IPS-20b (cell line): ENCODE measurements at regions not wholly inside any gene's neighbourhood (a gene's known extent, or its start where the extent isn't known, plus 50 kb on each side); places are given as distances from the start of the nearest gene placed in this dataset.
"Not testable (repeated sequence)": the region's sequence is repeated elsewhere in the genome, so short reads cannot be mapped to it uniquely, and the experiment has no call there.

Source experiments
- H3K27ac ChIP-seq: one replicate; pipeline ENCODE4 v1.5.1; 2013; ENCODE audit warnings: low read length
- H3K27me3 ChIP-seq: 2 replicates; pipeline ENCODE4 v1.6.1; 2013; ENCODE audit warnings: mild to moderate bottlenecking, low read length, inconsistent platforms; ENCODE audit not compliant: insufficient read depth
- H3K36me3 ChIP-seq: 2 replicates; pipeline ENCODE4 v1.6.1; 2013; ENCODE audit warnings: low read depth, mild to moderate bottlenecking, inconsistent platforms, low read length, moderate library complexity; ENCODE audit not compliant: insufficient read depth
- H3K4me1 ChIP-seq: 2 replicates; pipeline ENCODE4 v1.6.1; 2013; ENCODE audit warnings: mild to moderate bottlenecking, control low read depth, inconsistent platforms, low read length, moderate library complexity; ENCODE audit not compliant: insufficient read depth
- H3K4me3 ChIP-seq: 2 replicates; pipeline ENCODE4 v1.5.1; 2013; ENCODE audit warnings: mild to moderate bottlenecking, low read length, inconsistent platforms
- H3K9ac ChIP-seq: 2 replicates; pipeline ENCODE4 v1.6.1; 2013; ENCODE audit warnings: low read depth, mild to moderate bottlenecking, inconsistent platforms, low read length, moderate library complexity
- H3K9me3 ChIP-seq: 2 replicates; pipeline ENCODE4 v1.6.1; 2013; ENCODE audit warnings: mild to moderate bottlenecking, low read depth, low read length, inconsistent platforms; ENCODE audit not compliant: insufficient read depth

DNA sequence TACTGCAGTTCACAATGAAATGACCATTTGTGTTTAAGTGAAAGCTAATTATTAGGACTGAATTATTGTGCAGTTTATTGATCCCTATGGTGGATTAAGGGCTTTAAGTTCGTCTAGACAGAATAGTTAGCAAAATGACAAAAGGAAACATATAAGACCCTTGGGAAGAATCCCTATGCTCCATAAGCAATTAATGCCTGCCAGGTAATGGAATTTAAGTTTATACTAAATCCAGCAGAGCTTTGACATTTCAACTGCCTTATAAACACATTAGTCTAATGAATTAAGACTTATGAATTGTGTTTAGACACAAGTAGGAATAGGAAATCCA lies 640.0 kb upstream of the ARRDC3 start:
- H3K9ac ChIP-seq = no peak overlapping the region
- H3K36me3 ChIP-seq = no peaks in the 10 kb centered on the region
- no peaks in the 10 kb centered on the region for H3K4me1 ChIP-seq
- H3K27me3 ChIP-seq = no peaks in the 10 kb centered on the region
- H3K4me3 ChIP-seq = no peak overlapping the region
- H3K9me3 ChIP-seq = no peaks in the 10 kb centered on the region
- no peak overlapping the region for H3K27ac ChIP-seq

GRCh38 chr5:92022415-92023140 lies 639.5 kb upstream of the ARRDC3 start:
- Histone ChIP-seq H3K36me3 (no peaks in the 10 kb centered on the region), H3K9me3 (no peaks in the 10 kb centered on the region), H3K4me3 (no peak overlapping the region), H3K27me3 (no peaks in the 10 kb centered on the region), H3K27ac (no peak overlapping the region), H3K9ac (no peak overlapping the region), H3K4me1 (no peaks in the 10 kb centered on the region)

GRCh38 chr5:92019376-92019990 lies 636.4 kb upstream of the ARRDC3 start:
- Histone ChIP-seq H3K4me1 (no peaks in the 10 kb centered on the region), H3K9ac (no peak overlapping the region), H3K9me3 (no peaks in the 10 kb centered on the region), H3K4me3 (no peak overlapping the region), H3K36me3 (no peaks in the 10 kb centered on the region), H3K27ac (no peak overlapping the region), H3K27me3 (no peaks in the 10 kb centered on the region)

DNA sequence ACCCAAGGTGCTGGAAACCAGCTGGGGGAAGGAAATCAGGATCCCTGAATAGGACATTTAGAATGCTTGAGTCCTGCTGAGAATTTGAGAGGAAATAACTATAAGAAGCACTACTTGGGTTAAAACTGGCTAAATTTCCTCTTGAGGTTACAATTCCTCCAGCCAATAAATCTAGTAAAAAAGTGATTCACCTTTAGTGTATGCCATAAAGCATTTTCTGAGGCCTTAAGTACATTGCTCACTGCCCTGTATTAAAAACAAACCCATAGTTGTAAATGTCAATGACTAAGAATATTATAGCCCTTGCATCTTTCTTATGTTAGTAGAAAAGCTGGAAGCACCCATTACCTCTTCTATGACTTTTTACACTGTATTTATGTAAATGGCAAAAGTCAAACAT lies 634.7 kb upstream of the ARRDC3 start:
- Histone ChIP-seq H3K4me3 (no peak overlapping the region), H3K9me3 (no peaks in the 10 kb centered on the region), H3K9ac (no peak overlapping the region), H3K4me1 (no peaks in the 10 kb centered on the region), H3K27me3 (no peaks in the 10 kb centered on the region), H3K36me3 (no peaks in the 10 kb centered on the region), H3K27ac (no peak overlapping the region)

GRCh38 chr5:92011845-92012244 lies 628.7 kb upstream of the ARRDC3 start:
- H3K27ac ChIP-seq, H3K4me3 ChIP-seq, H3K27me3 ChIP-seq, H3K36me3 ChIP-seq, H3K9ac ChIP-seq, H3K4me1 ChIP-seq, H3K9me3 ChIP-seq: not testable (repeated sequence)

- H3K9me3 ChIP-seq = no peaks in the 10 kb centered on the region
- no peak overlapping the region for H3K27ac ChIP-seq
- H3K4me3 ChIP-seq = no peak overlapping the region
- no peaks in the 10 kb centered on the region for H3K36me3 ChIP-seq
- H3K27me3 ChIP-seq = no peaks in the 10 kb centered on the region
- H3K9ac ChIP-seq = no peak overlapping the region
- H3K4me1 ChIP-seq = no peaks in the 10 kb centered on the region; the same call in 1 of the 2 replicates
Measured at GRCh38 chr5:92003806-92004205, 620.7 kb upstream of the ARRDC3 start.

GRCh38 chr5:92002721-92003274 lies 619.7 kb upstream of the ARRDC3 start:
- H3K9me3 ChIP-seq = no peaks in the 10 kb centered on the region
- no peak overlapping the region for H3K27ac ChIP-seq
- no peaks in the 10 kb centered on the region; the same call in 1 of the 2 replicates for H3K4me1 ChIP-seq
- H3K27me3 ChIP-seq = no peaks in the 10 kb centered on the region
- no peak overlapping the region for H3K4me3 ChIP-seq
- H3K36me3 ChIP-seq = no peaks in the 10 kb centered on the region
- no peak overlapping the region for H3K9ac ChIP-seq

DNA sequence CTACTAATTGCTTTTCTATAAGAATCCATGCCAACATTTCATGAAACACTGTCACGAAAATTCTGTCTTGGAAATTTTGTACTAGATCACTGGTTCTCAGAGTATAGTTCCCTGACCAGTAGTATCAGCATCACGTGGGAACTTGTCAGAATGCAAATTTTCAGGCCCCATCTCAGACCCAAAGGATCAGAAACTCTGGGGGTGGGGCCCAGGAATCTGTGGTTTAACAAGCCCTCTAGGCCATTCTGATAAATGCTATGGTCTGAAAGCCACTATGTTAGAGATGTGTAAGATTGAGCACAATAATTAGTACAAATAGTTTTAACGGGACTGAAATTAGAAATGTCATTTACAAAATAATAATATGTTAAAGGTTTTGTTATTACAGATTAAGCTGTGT lies 615.7 kb upstream of the ARRDC3 start:
- H3K27me3 ChIP-seq = no peaks in the 10 kb centered on the region
- H3K9me3 ChIP-seq = no peaks in the 10 kb centered on the region
- no peaks in the 10 kb centered on the region for H3K36me3 ChIP-seq
- no peak overlapping the region for H3K4me3 ChIP-seq
- H3K9ac ChIP-seq = no peak overlapping the region
- H3K4me1 ChIP-seq = no peaks in the 10 kb centered on the region; the same call in 1 of the 2 replicates
- no peak overlapping the region for H3K27ac ChIP-seq

DNA sequence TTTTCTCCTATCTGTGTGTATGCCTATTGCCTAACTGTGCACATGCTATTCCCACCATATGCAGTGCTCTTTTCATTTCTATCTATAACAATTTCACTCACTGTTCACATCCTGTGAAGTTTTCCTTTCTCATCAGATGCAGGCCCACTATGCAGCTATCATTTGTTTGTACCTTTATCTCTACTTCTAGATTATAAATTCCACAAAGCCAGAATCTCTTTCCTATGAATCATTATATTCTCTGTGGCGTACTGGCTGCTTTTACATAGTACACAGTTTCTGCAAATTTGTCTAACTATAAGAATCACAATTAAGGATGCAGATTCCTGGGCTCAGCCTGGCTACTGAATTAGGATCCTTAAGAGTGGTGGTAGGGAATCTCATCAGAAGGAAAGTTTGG lies 600.8 kb upstream of the ARRDC3 start:
- no peaks in the 10 kb centered on the region for H3K36me3 ChIP-seq
- no peaks in the 10 kb centered on the region for H3K9me3 ChIP-seq
- H3K4me3 ChIP-seq = no peak overlapping the region
- H3K27me3 ChIP-seq = no peaks in the 10 kb centered on the region
- no peak overlapping the region for H3K9ac ChIP-seq
- no peak overlapping the region for H3K27ac ChIP-seq
- peaks cover 21% of the 10 kb centered on the region; the same call in 1 of the 2 replicates for H3K4me1 ChIP-seq

DNA sequence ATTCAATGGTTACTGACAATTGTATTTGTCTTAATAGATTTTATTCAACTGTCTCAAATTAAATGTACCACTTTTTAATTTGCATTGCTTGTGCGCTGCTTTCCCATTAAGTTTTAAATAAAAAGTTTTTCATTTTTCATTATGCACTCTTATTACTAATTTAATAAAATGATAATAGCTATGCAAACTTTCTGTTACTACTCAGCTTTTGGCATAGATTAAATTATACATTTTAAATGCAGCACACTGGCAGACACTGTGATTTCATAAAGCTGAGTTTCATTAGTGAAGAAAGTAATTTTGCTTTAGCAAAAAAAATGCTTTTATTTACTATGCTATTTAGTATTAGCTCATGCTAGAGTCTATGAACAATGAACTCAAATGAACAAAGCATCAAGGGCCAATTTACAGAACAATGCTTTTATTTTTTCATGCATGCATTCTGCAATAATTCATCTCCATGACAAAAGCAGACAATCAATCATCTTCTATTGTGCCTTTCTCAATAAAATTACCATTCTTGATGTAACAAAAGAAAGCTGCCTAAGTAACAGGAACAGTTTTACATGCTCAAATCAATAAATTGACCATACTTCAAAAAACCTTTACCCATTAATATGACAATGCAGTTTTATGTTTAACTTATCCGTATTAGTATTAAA lies 595.2 kb upstream of the ARRDC3 start:
- Histone ChIP-seq H3K9me3 (no peaks in the 10 kb centered on the region), H3K4me1 (peaks cover 31% of the 10 kb centered on the region; the same call in 1 of the 2 replicates), H3K9ac (no peak overlapping the region)

GRCh38 chr5:91977579-91977978 lies 594.5 kb upstream of the ARRDC3 start:
- Histone ChIP-seq H3K9ac (no peak overlapping the region), H3K4me3 (no peak overlapping the region)

More for the DNA sequence above, 595.2 kb upstream of the ARRDC3 start:
- Histone ChIP-seq H3K4me3 (peak overlapping the region; percentile 15; the same call in 1 of the 2 replicates), H3K27me3 (no peaks in the 10 kb centered on the region), H3K36me3 (no peaks in the 10 kb centered on the region), H3K27ac (no peak overlapping the region)

More at GRCh38 chr5:91977579-91977978, 594.5 kb upstream of the ARRDC3 start:
- Histone ChIP-seq H3K36me3 (no peaks in the 10 kb centered on the region), H3K27me3 (no peaks in the 10 kb centered on the region), H3K27ac (no peak overlapping the region), H3K4me1 (peaks cover 31% of the 10 kb centered on the region; the same call in 1 of the 2 replicates), H3K9me3 (no peaks in the 10 kb centered on the region)
